ENCODE measurements at regions not wholly inside any gene's neighbourhood (a gene's known extent, or its start where the extent isn't known, plus 50 kb on each side); places are given as distances from the start of the nearest gene placed in this dataset.
"Not testable (repeated sequence)": the region's sequence is repeated elsewhere in the genome, so short reads cannot be mapped to it uniquely, and the experiment has no call there.

DNA sequence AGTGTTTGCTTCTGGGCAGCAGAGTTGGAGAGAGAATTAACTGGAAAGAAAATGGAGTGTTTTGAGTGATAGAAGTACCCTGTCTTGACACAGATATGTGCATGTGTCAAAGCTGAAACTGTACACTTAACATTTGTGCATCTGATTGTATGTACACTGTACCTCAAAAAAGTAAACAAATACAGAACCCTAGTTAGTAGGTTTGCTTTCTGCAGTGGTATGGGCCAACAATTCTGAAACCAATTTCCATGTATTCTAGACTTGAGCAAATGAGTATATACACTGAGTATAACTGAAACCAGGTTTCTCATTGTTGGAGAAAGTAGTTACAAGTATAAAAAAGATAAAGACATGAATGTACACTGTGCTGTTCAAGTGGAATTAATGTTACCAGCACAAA is 52.4 kb downstream of the ELAPOR2 start:
- DNase-seq, result no peak

DNA sequence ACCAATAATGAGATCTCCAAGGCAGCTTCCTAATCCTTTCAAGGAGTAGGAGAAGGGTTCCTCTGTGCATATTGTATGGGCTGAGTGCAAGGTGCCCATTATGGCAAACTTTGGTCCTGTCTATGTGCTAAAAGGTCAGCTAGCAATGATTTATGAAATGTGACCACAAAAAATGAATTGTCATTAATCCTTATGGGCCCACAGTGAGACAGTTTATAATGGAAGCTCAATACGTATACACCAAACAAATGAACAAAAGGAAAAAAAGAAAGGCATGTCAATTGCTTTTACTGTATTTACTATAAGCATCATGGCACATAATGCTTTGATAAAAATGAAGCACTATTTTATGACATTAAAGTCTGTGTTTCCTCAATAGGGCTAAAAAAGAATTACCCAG is 54.5 kb downstream of the ELAPOR2 start:
- DNase-seq, result no peak

DNA sequence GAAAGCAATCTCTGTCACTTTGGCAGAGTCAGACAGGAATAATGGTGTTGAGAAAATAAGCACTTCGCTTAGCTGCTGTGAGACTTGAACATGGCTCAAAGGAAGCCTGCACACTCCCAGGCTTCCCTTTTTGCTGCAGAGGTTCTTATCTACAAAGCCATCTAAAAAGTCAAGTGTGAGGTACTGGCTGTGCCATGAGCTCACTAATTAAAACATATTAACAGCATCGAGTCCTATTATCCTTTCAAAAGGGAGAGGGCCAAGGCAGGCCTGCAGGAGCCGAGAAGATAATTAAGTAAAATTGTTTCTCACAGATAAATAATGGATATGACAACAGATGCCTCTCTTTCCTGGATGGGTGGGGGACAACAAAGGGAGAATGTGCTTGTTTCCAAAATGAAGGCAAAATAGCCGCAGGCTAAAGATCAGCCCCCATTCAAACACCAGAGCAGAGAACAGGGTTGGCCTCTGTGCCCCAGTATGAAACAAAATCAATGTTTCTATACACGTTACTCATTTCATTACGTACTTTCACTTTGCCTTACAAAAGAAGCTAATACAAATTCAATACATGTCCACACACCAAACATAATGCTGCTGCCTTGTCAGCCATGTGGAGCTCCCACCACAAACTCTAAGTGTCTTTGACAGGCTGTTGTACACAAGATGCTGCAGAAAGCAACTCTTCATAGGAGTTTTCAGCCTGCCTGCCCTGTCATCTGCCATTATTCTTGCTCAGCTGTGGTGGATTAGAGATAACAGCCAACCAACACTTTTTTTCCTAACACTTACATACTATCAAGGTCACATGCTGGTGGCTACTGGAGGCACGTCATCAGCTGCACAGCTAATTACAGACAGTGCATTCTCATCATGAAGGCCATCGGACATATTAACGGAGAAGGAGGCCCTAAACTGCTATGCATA is 55.3 kb downstream of the ELAPOR2 start:
- DNase-seq, result no peak

DNA sequence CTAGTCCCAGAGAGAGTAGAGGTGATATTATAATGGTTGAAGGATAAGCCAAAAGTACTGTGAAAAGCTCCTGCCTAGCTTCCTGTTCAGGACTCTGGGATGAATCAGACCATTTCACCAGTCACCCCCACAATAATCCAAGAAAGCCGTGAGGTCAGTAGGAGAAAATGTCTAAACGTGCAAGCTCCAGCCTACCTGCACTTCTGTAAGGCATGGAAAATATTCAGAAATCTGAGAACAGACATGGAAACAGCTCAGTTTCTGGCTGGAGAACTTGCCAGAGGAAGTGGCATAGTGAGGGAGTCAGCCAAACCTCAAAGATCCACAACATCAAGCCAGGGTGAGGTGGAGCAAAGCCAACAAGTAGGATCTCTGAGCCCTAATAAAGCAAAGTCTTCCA is 58.2 kb downstream of the ELAPOR2 start:
- DNase-seq, result no peak

DNA sequence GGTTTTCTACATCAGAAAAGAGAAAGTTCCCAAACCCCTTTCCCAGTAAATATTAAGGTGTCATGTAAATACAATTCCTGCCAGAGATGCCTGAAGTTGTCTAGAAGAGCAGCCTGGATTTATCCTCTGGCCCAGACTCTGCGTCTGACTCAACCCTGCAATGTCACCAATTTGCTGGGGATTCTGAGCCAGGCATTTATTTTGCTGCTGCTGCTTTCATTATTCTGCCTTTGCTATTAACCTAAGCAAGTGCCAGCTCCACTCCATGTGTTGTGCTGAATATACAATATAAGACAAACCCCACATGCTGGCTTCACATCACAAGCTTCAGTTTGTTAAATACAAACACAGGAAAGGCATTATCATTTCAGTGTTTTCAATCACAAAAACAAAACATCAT is 59.1 kb downstream of the ELAPOR2 start:
- DNase-seq, result no peak

DNA sequence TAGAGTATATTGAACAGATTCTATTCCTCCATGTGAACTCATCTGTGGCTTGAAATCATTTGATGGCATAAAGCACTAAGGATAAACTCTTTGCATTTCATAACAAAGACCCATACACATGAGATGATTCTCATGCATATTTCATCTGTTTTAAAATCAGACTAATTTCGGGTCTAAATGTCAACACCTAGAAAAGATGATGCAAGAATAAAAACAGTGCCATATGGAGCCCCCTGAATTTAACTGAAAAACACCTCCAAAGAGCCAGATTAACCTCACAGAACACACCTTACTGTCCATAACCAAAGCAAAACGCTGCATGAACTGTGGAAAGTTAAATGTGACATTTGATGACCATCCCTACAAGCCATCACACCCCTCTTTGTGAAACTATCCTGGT is 59.7 kb downstream of the ELAPOR2 start:
- DNase-seq, result no peak

DNA sequence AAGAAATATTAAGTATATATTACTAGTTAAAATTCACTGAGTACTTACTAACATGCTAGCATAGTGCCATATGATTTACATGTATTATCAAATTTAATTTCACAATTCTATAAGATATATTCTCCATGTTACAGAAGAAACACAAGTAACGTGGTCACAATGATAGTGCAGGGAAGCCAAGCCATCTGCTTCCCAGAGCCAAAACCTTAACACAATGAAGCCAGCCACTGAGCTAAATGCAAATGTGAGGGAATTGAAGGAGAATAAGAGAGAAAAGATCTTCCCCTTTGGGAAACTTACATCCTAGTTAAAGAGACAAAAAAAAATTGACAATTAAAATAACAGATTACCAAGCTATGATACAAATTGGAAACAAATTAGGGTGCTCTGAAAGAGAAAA is 63.6 kb downstream of the ELAPOR2 start:
- no peak for DNase-seq

DNA sequence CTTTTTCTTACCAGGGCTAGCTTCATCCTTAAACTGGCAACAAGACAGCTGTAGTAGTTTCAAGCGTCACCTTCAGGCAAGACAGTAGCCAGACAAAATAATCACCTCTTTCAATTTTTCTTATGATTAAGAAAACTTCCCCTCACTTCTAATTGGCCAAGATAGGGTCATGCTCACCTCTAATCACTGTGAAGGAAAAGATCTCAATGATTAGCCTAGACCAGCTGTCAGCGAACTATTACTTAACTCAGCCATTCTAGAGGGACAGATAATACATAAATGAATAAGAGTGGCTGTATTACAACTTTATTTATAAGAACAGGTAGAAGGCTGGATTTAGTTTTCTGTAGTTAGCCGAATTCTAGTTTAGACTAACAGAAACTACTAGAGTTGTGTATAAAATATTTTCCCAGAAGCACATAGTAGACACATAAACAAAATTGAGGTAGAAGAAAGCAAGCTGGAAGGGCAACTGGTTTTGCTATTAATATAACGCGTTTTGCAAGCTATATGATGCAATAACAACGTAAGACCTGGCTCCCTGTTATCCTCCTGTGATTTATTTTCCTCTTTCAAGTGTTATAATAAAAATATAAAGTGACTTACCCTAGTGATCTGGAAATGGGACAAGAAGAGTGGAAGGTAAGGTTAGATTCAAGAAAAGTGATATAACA is 64.3 kb downstream of the ELAPOR2 start:
- DNase-seq, result no peak

DNA sequence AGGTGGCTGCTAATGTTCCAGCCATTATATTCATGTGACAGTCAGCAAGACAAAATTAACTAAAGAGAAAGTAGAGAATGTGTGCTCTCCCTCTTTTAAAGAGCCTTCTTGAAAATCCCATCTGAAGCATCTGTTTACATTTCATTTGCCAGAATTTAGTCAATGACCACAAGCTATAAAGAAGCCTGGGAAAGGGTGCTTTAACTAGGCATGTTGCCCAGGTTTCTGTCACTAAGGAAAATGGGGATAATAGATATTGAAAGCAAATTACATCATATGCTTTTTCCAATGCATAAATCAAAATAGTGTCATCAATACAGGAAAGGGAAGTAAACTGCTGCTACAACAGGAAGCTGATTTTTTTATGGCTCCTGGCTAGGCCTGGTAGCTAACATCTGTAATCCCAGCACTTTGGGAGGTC is 67.7 kb downstream of the ELAPOR2 start:
- no peak for DNase-seq

DNA sequence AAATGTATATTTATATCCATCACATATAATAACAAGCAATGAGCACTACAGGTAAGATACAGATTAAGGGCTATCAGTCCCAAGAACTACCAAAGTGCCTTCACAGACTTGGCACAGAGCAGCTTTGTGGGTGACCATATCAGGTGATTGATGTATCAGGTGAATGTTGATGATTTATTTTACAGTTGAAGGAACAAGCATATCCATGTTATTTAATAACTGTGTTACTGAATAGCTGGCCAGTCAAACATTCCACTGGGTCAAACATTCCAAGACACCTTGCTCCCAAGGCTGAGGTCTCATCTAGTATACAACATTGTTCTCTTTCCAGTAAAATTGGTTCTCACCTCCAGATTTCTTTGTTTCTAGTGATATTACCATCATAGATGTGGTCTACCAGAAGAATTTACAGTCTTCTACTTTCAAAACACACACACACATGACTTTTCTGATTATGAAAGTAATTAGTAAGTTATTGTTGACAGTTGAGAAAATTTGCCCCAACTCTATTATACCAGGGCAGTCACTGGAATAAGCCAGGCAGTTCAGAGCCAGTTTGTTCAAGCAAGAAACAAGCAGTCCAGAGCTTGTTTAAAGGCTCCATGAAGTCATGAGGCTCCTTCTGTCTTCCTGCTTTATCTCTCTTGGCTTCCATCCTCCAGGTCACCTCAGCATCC is 68.2 kb downstream of the ELAPOR2 start:
- DNase-seq, result no peak

DNA sequence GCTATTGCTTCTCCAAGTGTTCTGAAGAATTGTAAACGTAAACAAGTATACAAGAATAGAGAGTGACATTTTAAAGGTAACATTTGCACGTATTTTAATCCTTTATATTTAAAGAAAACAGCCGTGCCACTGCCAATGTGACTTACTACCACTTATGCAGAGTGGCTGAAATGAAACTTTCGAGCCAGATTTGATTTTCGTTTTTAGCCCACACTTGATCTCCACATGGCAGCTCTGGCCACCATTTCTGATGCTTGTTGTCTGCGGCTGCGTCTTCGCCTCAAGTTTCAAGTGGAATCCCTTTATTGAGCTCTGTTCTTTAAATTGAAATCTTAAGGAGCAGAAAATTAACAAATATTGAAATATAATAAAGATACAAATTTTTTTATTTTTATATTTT is 70.0 kb downstream of the ELAPOR2 start:
- DNase-seq, result no peak

DNA sequence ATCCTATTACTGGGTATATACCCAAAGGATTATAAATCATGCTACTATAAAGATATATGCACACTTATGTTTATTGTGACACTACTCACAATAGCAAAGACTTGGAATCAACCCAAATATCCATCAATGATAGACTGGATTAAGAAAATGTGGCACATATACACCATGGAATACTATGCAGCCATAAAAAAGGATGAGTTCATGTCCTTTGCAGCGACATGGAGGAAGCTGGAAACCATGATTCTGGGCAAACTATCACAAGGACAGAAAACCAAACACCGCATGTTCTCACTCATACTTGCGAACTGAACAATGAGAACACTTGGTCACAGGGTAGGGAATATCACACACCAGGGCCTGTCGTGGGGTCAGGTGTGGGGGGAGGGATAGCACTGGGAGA is 71.6 kb downstream of the ELAPOR2 start:
- DNase-seq, result not testable (repeated sequence)

DNA sequence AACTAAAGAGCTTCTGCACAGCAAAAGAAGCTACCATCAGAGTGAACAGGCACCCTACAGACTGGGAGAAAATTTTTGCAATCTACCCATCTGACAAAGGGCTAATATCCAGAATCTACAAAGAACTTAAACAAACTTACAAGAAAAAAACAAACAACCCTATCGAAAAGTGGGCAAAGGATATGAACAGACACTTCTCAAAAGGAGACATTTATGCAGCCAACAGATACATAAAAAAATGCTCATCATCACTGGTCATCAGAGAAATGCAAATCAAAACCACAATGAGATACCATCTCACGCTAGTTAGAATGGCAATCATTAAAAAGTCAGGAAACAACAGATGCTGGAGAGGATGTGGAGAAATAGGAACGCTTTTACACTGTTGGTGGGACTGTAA is 72.1 kb downstream of the ELAPOR2 start:
- not testable (repeated sequence) for DNase-seq

DNA sequence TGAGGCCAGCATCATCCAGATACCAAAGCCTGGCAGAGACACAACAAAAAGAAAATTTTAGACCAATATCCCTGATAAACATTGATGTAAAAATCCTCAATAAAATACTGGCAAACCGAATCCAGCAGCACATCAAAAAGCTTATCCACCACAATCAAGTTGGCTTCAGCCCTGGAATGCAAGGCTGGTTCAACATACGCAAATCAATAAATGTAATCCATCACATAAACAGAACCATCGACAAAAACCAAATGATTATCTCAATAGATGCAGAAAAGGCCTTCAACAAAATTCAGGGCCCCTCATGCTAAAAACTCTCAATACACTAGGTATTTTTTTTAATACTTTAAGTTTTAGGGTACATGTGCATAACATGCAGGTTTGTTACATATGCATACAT is 74.1 kb downstream of the ELAPOR2 start:
- not testable (repeated sequence) for DNase-seq

DNA sequence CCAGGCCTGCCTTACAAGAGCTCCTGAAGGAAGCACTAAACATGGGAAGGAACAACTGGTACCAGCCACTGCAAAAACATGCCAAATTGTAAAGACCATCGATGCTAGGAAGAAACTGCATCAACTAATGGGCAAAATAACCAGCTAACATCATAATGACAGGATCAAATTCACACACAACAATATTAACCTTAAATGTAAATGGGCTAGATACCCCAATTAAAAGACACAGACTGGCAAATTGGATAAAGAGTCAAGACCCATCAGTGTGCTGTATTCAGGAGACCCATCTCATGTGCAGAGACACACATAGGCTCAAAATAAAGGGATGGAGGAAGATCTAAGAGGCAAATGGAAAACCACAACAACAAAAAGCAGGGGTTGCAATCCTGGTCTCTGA is 75.8 kb downstream of the ELAPOR2 start:
- DNase-seq, result not testable (repeated sequence)

DNA sequence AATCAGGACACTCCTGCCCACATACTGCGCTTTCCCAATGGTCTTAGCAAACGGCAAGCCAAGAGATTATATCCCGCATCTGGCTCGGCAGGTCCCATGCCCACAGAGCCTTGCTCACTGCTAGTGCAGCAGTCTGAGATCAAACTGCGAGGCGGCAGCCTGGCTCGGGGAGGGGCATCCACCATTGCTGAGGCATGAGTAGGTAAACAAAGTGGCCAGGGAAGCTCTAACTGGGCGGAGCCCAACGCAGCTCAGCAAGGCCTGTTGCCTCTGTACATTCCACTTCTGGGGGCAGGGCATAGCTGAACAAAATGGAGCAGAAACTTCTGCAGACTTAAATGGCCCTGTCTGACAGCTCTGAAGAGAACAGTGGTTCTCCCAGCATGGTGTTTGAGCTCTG is 77.5 kb downstream of the ELAPOR2 start:
- DNase-seq, result not testable (repeated sequence)

DNA sequence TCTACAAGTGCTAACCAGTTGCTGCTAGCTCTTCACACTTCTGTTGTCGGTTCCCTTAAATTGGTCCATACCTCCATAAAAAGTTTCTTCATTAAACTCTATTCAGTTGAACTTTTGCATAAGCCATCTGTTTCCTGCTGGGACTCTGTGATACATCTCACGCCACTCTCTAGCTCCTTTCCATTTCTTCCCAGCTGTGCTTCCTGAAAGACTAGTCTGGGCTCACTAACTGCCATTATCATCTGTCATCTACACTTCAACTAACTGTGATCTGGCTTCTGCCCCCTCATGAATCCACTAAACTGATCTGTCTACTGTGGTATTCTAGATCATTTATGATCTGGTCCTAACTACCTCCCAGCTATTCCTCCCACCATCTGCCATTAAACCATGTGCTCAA is 78.3 kb downstream of the ELAPOR2 start:
- DNase-seq, result no peak

DNA sequence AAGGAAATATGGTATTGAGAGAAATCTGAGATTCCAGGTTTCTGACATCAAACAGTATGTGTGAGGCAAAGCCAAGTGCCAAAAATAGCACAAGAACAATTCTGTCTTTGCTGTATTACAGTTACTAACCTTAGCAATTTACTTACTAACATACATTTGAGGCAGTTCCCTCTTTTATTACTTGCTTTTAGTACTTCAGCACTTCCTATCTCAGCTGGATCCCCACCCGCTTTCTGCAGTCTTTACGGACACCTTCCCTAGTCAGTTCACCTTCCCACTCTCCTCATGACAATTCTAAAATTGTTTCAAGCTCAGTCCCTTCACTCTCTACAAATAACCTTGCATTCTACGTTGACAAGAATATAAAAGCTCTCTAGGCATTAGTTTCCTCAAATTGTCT is 79.2 kb downstream of the ELAPOR2 start:
- DNase-seq, result no peak

DNA sequence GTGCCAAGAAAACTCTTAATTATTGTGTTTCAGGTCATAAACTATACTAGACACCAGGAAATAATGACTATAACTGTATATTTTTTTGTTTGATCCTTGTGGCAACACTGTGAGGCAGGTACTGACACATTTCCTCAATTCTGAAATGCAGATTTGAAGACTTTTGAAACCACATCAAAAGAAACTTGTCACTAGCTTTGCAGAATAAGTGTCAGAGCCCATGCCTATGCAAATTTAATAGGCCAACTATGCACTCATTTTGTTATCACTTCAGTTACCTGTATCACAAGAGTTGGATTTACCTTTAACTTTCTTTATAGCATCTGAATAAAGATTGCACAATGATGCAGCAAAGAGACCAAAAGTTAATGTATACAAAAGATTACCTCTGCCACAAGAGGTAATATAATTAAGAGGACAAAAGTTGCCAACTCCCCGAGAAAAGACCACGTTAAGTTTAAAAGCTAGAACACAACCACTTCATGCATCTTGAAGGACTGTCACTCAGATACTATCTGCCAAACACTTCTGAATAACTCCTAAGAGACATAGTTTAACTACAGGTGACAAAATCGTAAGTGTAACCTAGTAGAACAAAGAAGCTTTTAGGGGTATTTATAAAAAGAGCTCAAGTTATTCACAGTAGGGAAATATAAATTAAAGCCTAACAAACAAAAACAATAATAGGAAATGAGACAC is 80.5 kb downstream of the ELAPOR2 start:
- DNase-seq, result no peak

DNA sequence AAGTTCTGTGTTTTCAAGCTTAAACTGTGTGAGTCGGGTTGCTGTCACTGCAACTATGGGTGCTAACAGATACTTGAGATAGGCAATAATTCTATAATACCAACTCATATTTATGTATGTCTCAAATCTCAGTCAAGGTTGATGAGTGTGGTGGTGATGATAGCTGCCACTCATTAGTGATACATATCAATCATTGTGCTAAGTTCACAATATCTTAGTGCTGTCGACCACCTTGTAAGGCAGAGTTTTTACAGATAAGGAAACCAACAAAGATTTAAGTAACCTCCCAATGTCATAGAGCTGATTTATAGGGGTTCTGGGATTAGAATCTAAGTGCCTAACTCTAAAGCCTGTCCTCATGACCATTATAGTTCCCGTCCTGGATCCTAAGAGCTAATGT is 82.5 kb downstream of the ELAPOR2 start:
- no peak for DNase-seq

DNA sequence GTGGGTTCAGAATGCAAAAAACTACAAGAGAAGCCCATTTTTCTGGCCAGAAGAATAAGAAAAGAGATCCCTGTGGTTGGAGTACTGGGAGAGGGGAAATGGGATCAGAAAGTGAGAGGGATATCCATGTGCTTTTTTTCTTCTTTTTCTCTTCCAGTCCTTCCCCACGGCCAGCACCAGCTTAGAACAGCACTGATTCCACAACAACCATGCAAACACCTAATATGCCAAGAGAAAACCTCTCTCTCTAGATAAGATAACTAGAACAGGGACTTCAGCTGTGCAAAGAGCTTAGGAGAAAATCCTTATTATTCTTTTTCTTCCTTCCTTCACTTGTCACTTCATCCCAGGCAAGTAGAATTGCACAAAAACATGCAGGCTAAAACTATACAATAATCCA is 83.5 kb downstream of the ELAPOR2 start:
- DNase-seq, result no peak

DNA sequence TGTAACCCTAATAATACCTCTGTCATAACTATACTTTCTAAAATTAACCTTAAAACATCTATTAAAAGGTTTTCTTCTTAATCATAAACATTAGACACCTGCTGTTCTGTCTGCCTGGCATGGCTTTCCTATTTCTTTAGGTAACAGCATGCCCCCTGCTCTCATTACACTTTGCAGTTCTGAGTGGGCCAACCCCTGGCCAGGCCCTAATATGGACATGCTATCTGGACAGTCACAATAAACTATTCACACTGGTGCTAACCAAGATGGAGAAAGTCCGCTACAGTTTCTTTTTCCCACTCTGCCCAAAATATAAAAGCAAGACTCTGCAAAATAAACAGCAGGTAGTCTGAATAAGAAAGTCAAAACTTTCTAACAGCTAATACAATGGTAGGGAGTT is 84.0 kb downstream of the ELAPOR2 start:
- DNase-seq, result no peak

DNA sequence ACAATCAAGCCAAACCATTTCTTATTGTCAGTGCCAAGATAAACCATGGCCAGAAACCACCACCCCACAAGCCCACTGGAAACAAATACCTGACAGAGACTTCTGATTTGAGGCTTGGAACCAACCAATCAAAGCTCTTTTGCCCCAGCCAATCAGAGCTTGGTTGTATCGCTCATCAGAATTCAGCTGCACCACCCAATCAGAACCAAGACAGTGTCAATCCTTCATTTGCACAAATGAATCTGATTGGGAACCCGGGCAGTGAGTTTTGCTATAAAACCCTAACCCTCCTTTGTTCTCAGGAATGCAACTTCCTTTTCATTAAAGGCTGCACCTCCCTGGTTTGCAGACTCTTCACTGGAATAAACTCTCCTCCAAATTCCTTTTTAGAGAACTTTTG is 87.4 kb downstream of the ELAPOR2 start:
- no peak for DNase-seq
